HG03571 (cell line): ENCODE measurements at regions not wholly inside any gene's neighbourhood (a gene's known extent, or its start where the extent isn't known, plus 50 kb on each side); places are given as distances from the start of the nearest gene placed in this dataset.

ENCODE experiments used
- ATAC-seq: cut with Tn5 transposase; IDR thresholded peaks from one replicate; pipeline ENCODE4 v1.9.1; 2021; ENCODE audit not compliant: unreplicated experiment

DNA sequence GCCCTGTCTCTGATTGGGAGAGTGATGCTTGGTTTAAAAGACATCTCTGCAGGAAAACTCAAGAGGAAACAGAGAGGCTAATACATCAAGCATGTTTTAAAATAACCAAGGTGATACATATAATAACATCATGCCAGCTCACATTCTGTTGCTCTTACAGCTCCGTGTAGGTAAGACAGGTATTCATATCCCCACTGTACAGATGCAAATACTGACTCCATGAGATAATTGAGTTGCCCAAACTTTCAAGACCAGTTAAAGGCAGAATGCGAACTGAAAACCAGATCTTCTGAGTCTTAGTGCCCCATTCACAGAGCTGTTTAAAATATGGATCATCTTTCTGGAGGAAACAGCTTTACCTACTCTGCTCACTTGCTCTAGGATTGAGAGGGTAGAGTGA is 214.0 kb downstream of the PIK3R1 start:
- no peak for ATAC-seq

DNA sequence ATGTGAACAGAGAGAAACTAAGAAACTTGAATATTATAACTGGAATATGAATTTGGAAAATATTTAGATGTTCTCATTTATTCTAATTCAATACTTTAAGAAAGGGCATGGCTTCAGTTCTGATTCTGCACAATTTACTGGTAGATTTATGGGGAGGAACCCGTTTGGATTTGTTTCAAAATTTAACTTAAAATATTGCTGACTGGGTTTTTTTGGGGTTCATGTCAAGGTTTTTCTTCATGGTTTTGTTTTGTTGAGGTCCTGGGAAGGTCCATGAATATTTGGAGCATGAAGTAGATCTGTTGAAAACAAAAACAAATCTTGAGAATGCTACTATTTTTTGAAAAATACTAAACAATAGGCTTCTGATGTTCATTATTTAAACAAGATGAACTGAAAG is 214.7 kb downstream of the PIK3R1 start:
- ATAC-seq = no peak

DNA sequence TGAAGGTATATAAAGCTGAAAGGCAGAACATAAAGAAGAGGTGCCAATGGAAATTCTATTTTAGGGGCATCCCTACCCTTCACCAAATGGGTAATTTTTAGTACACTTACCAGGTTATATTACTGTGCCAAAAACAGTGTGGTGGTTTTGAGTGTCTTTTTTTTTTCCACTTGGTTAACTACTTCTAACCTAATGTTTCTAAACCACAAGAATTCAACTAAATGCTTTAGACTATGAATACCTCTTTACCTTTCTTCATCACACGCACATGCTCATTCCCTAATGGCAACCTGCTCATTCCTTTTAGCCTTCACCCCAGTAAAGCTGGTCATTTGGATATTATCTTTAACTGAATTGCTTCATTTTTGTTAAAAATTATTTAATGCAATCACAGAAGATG is 215.6 kb downstream of the PIK3R1 start:
- ATAC-seq = no peak

DNA sequence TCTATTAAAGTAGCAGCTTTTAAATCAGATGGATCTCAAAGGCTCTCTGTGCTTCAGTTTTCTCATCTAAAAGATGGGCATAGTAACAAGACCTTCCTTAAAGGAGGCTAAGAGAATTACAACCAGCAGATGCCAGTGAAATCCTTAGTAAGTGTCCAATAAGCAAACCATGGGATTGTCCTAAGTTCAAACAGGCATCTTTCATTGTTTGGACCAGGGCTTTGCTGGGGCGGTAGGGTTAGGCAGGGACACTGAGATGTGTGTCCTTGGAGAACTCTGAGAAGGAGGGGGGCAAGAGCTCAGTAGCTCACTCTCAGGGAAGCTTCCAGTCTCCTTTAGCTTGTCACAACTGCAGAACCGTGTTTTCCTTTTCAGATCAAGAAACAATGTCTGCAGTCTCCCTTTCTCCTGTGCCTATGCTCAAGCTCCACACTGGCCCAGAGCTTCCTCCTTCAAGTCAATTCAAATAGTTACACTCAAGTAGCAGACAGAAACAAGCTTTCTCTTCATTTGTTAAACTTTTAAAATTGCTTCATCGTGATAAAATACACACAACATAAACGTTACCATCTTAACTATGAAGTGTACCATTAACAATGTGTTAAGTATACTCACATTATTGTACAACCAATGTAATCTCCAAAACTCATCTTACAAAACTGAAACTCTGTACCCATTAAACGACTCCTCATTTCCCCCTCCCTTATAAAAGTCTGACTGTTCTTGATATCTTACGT is 216.2 kb downstream of the PIK3R1 start:
- no peak for ATAC-seq

DNA sequence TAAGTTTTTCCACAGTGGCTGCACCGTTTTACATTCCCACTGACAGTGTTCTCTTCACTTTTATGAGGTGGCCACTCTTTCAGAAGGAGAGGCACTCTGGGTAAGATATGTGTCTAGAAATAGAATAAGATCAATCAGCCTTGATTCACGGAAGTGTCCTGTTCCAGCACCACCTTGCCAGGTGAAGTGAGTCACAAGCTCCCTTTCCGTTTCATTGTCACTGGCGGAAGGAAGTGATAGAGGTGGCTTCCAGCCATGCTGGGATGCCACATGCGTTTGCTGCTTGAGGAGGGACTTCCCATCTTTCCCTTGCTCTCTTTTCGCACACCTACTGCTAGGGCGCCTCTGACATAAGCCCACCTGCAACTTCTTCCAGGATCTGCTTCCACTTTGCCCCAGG is 217.1 kb downstream of the PIK3R1 start:
- ATAC-seq = no peak

DNA sequence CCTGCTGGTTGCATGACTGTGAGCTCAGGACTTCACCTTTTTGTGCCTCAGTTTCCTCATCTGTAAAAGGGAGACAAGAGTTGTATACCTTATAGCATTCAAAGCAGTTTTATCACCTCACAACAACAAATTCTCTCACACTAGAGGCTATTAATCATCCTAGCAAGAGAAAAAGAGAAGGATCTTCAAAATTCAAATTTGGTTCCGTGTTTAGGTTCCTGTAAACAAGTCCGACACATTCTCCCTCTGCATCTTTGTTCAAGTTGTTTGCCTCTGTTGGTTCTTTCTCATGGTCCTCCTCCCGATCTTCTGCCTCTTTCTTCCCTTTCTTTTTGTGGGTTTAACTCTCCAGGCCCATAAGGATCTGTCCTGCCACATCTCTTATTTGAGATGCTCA is 218.0 kb downstream of the PIK3R1 start:
- no peak for ATAC-seq

DNA sequence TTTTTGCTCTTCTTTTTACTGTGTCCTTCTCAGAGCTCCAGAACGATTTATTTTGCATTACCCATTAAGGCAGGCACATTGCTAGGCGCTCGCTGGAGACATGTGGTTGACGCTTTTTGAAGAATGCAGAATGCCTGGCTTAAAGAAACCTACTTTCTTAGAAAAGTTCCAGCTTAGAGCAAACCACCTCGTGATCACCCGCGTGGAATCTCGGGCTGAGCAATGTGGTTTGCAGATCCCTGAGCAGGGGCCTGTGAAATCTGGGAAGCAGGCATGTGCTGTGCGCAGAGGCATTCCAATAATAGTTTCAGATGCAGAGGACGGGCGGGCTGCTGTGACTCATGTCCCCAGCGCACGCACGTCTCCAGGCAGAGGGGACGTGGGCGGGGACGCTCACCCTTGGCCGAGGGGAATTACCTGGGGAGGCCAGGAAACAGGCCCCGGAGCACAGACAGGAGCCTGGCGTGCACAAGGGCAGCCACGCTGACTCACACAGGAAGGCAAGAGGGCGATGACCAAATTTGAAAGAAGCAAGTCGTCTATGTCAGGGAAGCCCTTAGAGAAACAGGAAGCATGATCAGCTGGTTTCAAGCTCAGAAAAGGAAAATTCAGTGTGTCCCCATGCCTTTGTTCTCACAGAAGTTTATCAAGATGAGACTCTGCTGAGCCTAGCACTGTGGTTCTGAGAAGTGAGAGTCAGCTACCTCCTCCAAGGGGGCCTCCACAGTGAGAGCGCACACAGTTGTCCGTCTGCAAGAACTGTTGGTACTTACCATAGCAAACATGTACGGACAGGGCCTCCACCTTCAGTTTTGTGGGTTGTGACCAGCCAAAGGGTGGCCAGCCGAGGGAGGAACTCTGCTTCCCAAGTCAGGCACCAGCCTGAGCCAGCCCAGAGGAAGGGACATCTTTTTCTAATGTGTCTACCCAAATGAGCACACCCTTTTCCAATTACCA is 218.6 kb downstream of the PIK3R1 start:
- peak; percentile 96 for ATAC-seq

DNA sequence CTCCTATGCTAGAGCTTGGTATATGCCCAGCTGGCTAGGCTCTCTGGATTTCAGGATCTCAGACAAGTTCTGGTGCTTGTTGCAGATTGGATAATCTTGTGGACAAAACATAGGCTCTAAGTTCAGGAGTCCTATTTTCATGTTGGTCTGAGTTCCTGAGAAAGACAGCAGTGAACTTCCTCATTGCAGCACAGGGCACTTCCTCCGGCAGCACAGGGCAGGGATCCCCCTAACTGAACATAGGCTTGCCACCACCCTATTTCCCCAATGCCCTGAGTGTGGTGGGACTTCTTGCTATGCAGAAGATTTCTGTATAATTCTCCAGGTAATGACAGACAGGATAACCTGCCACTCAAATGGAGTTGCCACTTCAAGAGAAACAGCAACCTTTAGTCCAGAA is 220.1 kb downstream of the PIK3R1 start:
- ATAC-seq = no peak

DNA sequence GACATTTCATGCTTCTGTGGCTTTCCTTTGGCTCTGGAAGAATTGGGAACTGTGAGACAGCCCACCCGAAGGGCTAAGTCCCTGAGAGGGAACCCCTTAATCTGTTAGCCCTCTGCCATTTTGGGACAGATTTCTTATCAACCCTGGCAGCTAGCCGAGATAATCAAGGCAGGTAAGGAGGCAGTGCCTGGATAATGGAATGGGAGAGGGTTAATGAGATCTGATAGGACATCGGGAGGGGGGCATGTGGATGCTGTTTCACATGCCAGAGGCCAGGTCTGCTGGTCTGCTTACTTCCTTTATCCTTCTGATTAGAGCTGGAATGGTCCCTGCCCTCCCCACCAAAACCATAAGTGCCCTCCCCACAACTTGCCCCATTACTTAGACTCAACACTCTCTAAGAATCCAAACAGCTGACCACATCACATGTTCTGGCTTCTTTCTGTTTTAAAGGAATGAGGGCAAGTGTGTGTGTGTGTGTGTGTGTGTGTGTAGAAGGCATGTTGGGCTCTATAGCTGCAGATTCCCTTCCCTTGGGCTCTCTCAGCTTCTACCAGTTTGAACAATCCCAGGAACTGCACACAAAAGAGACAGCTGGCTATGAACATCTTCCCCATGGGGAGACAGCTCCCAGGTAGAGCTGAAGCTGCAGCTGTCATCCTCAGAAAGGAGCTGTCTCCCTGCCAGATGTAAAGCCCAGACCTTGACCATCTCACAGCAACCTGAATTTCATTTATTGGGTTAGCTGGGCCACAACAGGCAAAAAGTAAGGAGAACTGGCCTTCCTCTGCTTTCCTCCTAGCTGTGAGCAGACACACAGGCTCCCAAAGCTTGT is 221.3 kb downstream of the PIK3R1 start:
- no peak for ATAC-seq

DNA sequence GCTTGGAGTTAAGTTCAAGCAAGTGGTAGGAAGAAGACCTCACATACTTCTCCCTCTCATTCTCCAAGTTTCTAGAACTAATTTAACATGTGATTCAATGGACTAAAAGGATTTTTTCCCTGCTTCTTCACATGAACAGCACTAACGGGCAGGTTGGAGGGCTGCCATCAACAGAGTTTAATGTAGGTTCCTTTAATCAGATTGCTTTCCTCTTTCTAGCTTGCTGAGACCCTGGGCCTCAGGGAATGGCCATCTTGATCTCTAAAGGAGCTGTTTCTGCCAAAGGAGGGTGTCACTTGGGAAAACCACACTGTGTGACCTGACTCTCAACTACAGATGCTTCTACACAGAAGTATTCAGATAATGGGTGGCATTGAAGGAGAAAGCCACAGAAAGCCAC is 223.3 kb downstream of the PIK3R1 start:
- ATAC-seq = no peak

DNA sequence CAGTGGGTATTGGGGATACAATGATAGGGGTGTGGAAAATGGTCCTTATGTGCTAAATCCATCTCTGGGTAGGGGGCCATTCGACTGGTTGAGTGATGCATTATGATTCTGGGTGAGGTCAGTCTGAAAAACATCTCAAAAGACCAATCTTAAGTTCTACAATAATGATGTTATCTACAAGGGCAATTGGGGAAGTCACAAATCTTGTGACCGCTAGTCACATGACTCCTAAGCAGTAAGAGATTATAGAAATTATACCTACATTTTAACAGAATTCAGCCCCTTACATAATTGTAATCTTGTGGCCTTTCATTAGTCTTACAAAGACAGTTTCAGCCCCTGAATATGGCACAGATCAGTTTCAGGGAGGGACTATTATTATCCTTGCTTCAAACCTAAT is 224.7 kb downstream of the PIK3R1 start:
- no peak for ATAC-seq

DNA sequence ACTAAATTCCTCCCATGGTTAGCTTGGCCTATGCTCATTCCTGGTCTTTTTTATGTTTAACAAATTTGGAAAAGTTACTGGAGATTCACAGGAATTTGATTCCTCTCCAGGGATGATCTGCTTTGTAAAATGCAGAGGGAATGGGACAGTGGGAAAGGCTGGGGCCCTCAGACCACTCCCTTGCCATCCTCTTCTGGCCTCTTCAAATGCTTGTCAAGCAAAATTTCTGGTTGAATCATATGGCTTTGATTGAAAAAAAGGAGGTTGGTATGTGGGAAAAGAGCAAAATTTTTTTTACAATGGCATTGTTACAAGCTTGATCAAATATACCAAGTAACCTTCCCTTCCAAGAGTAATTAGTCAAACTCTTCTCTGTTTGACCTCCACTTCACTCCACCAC is 225.1 kb downstream of the PIK3R1 start:
- ATAC-seq = no peak

DNA sequence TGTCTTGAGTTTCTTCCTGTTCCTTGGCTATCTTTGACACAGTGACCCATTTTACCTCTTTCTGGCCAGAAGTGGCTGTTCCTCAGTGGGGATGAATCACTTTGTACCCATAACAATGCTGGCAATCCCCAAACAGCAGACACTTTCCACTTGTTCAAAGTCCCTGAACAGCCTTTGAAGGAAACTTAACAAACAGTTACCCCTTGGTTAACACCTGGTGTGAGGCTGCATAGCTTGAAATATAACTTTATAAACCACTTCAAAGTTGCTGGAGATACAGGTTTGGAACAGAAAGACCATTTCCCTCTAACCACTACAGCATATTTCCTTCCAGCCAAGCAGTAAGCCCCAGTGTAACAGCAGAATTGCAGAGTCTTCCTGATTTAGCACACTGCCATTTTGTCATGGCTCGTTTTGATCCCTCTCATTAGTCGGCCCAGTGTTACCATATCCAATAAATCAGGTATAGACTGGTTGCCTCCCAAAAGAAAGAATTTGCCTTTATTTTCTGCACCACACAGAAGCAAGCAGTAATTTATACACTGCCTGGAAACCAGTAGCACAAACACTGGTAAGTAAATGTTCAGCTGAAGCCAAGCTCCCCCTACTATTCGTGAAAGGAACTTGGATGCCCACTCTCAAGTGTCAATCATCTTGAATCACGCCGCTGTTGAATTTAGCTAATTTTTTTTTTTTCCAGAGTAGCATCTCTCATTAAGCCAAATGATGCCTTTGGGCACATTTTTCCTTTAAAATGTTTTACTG is 225.9 kb downstream of the PIK3R1 start:
- no peak for ATAC-seq

DNA sequence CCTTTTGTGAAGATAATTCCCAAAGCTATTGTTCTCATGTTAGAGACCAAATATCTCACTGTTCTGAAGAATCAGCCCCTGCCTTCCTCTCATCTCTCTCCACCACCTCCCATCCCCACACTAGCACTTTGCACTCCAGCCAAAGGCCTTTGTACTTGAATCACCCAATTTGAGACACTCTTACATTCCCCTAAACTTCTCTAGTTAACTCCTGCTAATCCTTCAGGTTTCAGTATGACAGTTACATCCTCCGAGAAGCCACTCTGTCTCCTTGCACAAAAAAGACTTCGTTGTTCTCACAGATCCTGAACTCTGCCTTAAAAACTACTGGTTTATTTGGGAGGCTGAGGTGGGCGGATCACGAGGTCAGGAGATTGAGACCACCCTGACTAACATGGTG is 227.5 kb downstream of the PIK3R1 start:
- no peak for ATAC-seq

DNA sequence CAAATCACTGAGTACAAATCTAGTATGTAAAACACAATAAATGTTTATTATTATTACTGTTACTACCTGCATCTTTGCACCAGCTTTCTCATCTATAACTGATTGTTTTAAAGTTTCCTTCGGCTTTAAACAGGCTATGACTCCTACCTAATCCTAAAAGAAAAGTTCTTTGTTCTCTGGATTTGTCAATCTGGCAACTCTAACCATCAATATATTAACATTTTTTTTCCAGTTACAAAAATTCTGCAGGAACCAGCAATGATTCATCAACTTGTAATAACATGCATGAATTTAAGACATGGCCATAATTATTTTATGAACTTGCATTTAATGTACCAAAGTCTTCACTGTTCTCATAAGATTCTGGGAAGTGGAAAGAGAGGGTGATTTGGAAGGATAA is 228.5 kb downstream of the PIK3R1 start:
- ATAC-seq = no peak

DNA sequence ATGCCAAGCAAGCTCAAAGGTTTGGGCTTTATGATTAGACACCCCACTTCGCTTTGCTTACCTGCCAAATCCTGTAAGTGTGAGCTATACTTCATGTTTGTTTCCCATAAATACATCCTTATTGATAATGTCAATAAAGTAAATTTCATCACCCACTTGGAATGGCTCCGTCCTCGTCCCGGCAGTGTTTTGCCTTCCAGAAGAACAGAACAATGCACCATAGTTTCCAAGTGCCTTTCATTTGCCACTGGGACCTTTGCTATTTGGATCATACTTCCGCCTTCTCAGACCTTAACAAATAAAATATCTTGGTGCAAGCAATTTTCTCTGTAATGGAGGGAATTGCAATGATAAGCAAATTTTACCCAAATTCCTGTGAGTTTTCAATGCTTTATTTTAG is 229.3 kb downstream of the PIK3R1 start:
- no peak for ATAC-seq

DNA sequence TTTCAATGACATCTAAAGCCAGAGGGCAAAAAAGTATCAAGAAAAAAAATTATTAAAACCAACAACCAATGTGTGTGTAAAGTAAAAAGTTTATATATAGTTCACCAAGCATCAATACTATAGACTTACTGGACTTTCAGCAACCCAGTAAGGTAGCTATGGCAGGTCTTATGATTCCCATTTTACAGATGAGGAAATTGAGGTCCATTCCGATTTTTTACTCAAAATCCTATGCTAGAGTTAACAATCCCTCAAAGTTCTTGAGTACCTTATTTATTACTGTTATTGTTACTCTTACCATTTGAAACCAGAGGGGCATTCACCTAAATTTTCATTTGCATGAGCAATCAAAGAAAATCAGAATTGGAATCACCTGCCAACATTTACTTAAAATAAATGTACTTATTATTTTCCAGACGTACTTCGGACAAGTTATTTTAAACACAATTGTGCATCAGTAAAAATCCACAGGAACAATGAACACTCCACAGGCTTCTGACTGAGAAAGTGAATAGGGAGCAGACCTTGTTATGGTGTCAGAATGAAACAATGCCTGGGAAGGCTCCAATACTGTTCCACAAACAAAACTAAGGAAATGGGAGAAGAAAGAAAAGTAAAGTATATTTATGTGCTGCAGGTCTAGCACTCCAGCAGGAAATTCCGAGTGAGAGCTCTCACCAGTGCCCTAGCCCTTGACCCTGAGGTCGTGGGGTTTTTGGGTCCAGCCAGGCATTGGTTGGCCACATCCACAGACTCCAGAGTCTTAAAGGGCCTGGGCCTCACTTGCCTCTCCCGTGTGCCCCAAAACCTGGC is 229.9 kb downstream of the PIK3R1 start:
- no peak for ATAC-seq

DNA sequence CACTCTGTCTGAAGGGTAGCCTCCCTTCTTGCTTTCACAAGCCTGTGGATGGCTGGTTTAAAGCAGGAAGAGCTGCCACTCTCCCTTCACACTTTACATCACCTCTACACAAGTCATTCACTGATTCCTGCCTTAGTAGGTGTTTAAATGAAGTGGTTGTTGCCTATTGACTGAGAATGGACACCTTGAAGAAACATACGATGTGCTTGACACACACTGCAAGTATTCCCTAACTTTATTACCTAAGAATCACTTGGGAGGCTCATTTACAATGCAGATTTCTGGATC is 230.5 kb downstream of the PIK3R1 start:
- no peak for ATAC-seq

DNA sequence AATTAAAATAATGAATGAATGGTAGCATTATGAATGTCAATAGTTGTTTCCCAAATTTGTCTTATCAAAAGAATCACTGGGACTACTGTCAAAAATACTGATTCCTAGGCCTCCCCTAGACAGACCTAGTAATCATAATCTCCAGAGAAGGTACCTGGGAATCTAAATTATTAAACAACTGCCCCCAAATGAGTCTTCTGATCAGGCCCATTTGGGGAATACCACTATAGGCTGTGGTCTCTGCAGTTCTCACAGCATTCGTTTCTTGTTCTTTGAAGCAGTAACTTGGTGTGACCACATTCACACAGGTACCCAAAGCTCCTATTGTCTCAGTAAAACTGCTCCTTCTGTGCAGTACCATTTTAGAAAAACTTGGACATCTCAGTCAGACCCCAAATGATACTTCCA is 230.9 kb downstream of the PIK3R1 start:
- ATAC-seq = peak; percentile 78
